ENCODE measurements at regions not wholly inside any gene's neighbourhood (a gene's known extent, or its start where the extent isn't known, plus 50 kb on each side); places are given as distances from the start of the nearest gene placed in this dataset.

- DNase-seq = no peak
These were observed 159.1 kb upstream of the ZBED5 start for GRCh38 chr11:11016943-11017342.

GRCh38 chr11:11016068-11016467 is 158.2 kb upstream of the ZBED5 start:
- no peak for DNase-seq

GRCh38 chr11:11011617-11012016 is 153.8 kb upstream of the ZBED5 start:
- DNase-seq = no peak

GRCh38 chr11:11010624-11011127 is 152.8 kb upstream of the ZBED5 start:
- peak in 24 of 58 donors; percentile 2 to 29 (median 8) for DNase-seq

- DNase-seq = no peak
These were observed 151.3 kb upstream of the ZBED5 start for GRCh38 chr11:11009179-11009578.

DNA sequence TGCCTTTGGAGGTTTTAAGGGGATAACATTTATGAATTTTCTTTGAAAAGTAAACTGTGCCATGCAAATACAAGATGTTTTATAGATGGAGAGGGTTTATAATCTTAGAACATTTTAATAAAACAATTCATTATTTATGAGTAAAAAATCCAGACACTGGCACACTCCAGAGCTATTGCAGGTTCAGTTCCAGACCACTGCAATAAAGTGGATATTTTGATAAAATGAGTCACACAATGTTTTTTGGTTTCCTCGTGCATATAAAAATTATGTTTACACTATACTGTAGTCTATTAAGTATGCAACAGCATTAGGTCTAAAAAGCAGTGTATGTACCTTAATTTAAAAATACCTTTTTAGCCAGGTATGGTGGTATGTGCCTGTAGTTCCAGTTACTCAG is 146.2 kb upstream of the ZBED5 start:
- no peak for DNase-seq

GRCh38 chr11:11003226-11003625 is 145.4 kb upstream of the ZBED5 start:
- no peak for DNase-seq

DNA sequence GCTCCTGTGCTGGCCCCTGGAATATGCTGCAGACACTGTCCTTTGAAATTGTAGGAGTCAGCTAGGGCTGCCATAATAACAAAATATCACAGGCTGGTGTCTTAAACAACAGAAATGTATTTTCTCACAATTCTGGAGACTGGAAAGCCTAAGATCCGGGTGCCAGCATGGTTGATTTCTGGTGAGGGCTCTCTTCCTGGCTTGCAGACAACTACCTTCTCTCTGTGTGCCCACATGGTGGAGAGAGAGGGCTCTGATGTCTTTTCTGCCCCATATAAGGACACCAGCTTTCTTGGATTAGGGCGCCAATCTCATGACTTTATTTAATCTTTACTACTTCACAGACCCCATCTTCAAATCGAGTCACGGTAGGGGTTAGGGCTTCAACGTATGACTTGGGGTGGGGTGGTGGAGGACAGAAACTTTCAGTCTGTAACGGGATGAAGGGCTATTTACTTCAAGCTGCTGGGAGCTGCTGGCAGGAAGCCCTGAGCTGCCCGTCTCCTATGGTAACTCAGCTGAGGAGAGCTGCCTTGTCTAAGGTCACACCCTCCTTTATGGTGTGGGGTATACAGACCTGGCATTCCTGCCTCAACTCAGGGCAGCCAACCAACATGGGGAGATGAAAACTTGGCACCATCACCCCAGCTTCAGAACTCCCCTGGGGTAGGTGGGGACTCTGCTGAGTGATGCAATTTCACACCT is 142.9 kb upstream of the ZBED5 start:
- no peak for DNase-seq

DNA sequence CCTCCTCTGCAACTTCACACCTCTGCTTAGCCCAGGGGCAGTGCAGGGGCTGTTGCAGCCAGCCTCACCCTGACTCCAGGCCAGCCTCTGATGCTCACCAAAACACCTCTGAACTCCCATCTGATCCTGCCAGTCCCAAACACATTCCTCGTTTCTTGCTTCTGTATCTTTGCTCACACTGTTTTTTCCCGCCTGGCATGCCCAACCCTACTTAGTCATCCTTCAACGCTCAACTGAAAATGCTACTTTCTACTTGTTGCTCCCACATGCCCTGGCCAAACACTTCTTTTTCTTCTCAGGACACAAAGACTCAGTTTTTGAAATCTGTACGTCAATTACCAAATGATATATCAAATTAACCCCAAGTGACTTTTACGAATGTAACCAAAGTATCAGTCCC is 140.8 kb upstream of the ZBED5 start:
- DNase-seq = no peak

DNA sequence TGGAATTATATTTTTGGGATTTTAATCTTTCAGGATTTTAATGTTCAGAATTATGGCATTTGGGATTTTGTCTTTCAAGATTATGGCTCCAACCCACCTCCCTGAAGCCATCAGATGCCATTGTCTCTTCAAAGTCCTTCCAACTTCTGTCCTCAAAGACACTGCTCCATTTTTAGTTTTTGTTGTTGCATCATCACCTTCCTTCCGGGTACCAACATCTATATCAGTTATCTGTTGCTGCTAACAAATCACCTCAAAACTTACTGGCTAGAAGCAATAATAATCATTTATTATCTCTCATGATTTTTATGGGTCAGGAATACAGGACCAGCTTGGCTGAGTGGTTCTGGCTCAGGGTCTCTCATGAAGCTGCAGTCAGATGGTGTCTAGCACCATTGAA is 138.8 kb upstream of the ZBED5 start:
- DNase-seq = no peak

GRCh38 chr11:10993640-10994039 is 135.8 kb upstream of the ZBED5 start:
- no peak for DNase-seq

GRCh38 chr11:10993186-10993585 is 135.3 kb upstream of the ZBED5 start:
- DNase-seq = no peak

- no peak for DNase-seq
These were observed 133.5 kb upstream of the ZBED5 start for GRCh38 chr11:10991393-10991792.

DNA sequence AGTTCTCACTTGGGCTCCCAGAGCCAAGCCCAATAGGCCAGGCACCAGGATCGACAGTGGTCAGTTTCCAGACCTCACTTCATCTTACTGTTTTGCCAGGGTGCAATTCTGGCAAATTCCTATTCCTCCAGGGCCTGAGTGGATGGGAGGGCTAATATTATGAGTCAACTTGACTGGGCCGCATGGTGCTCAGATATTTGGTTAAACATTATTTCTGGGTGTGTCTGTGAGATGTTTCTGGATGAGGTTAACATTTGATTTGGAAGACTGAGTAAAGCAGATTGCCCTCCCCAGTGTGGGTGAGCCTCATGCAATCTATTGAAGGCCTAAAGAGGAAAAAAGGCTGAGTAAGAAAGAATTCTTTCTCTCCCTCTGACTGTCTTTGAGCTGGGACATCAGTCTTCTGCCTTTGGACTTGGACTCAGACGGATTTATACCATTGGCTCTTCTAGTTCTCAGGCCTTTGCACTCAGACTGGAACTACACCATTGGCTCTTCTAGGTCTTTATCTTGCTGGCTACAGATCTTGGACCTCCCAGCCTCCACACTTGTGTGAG is 132.9 kb upstream of the ZBED5 start:
- no peak for DNase-seq

- DNase-seq = no peak
These were observed 132.3 kb upstream of the ZBED5 start for GRCh38 chr11:10990160-10990559.

GRCh38 chr11:10986006-10986405 is 128.2 kb upstream of the ZBED5 start:
- DNase-seq = no peak

GRCh38 chr11:10984742-10985141 is 126.9 kb upstream of the ZBED5 start:
- no peak for DNase-seq

DNA sequence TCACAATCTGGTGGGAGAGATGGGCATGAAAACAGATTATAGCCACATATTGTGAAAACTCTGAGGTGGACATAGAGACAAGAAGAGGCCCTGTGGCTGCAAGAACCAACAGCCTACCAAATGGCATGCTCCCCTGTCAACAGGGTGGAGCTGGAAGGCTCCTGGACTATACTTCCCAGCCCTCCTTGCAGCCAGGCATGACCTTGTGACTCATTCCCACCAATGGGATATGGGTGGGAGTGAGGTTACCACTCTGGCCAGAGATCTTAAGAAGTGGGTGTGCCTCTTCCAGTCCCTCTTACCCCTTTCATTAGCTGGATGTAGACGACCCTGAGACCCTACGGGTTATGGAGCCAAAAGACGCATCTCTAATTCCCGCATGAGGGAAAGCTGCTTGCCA is 126.4 kb upstream of the ZBED5 start:
- no peak for DNase-seq

GRCh38 chr11:10982704-10983510 is 125.1 kb upstream of the ZBED5 start:
- no peak for DNase-seq

DNA sequence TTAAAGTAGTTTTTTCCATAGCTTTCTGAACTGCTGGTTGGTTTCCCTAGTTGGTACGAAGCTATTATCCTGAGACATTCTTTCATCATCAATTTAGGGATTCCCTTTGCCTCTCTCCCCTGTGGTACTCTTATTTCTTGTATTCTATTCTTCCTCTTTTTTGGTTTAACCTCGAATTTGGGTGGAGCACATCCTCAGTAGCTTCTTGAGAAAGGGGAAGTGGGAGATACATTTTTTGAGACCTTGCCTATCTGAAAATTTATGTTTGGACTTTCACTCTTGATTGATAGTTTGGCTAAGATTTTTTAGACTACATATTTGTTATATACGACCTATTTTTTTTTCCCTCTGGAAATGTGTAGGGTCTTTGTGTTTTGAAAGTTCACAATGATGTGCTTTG is 121.7 kb upstream of the ZBED5 start:
- no peak for DNase-seq

GRCh38 chr11:10978198-10978597 is 120.3 kb upstream of the ZBED5 start:
- no peak for DNase-seq

- peak in 14 of 58 donors; percentile 2 to 56 (median 9) for DNase-seq
These were observed 117.5 kb upstream of the ZBED5 start for GRCh38 chr11:10975287-10975721.

Data from anterior cingulate cortex (tissue), 58 donors.